CD8-positive, alpha-beta memory T cell (primary cell): ENCODE measurements at regions not wholly inside any gene's neighbourhood (a gene's known extent, or its start where the extent isn't known, plus 50 kb on each side); places are given as distances from the start of the nearest gene placed in this dataset.

ENCODE experiments used
- CTCF ChIA-PET: fragments of 350-600 bp; sonication (Branson Sonifier 250); formaldehyde crosslinking; loops from one replicate; lab custom pipeline; 2021; ENCODE audit warnings: antibody characterized with exemption; lab: Charles Lee
- POLR2A ChIA-PET: fragments of 350-600 bp; sonication (Branson Sonifier 250); formaldehyde crosslinking; loops from one replicate; lab custom pipeline; 2021; ENCODE audit warnings: antibody characterized with exemption; lab: Charles Lee
- DNase-seq, 5 donors: peaks; one replicate each; pipeline versions ENCODE4 v3.0.0 to v3.0.0-alpha.2; 2020 to 2022; ENCODE audit warnings: mixed read lengths in 1 of 5
- H3K27ac ChIP-seq: one replicate; pipeline ENCODE4 v1.7.0; 2013; ENCODE audit warnings: low read depth, mild to moderate bottlenecking, low read length, moderate library complexity
- H3K27me3 ChIP-seq: 2 replicates; pipeline ENCODE4 v1.7.0; 2013; ENCODE audit warnings: low read length, mild to moderate bottlenecking; ENCODE audit not compliant: insufficient read depth, poor library complexity, severe bottlenecking
- H3K36me3 ChIP-seq: 2 replicates; pipeline ENCODE4 v1.7.0; 2013; ENCODE audit warnings: mild to moderate bottlenecking, low read length, moderate library complexity; ENCODE audit not compliant: insufficient read depth
- H3K4me1 ChIP-seq: 2 replicates; pipeline ENCODE4 v1.7.0; 2013; ENCODE audit warnings: mild to moderate bottlenecking, low read length, moderate library complexity; ENCODE audit not compliant: insufficient read depth
- H3K4me3 ChIP-seq: 2 replicates; pipeline ENCODE4 v1.7.0; 2013; ENCODE audit warnings: mild to moderate bottlenecking, low read length
- H3K9me3 ChIP-seq: 2 replicates; pipeline ENCODE4 v1.7.0; 2013; ENCODE audit warnings: mild to moderate bottlenecking, low read length
- H3K27ac Mint-ChIP-seq, 8 donors: one replicate each; pipeline ENCODE4 v1.8.0; 2020 to 2021; ENCODE audit warnings: mixed read lengths in 8 of 8, mild to moderate bottlenecking in 6 of 8, inconsistent platforms in 3 of 8, moderate library complexity in 3 of 8
- H3K27me3 Mint-ChIP-seq, 2 donors: one replicate each; pipeline ENCODE4 v1.8.0; 2020 to 2021; ENCODE audit warnings: mixed read lengths in 2 of 2, mild to moderate bottlenecking in 1 of 2, moderate library complexity in 1 of 2
- H3K36me3 Mint-ChIP-seq, 3 donors: one replicate each; pipeline ENCODE4 v1.8.0; 2020 to 2021; ENCODE audit warnings: mixed read lengths in 3 of 3, inconsistent platforms in 1 of 3, mild to moderate bottlenecking in 1 of 3
- H3K4me1 Mint-ChIP-seq, 3 donors: one replicate each; pipeline ENCODE4 v1.8.0; 2020 to 2021; ENCODE audit warnings: mixed read lengths in 3 of 3, inconsistent platforms in 1 of 3, mild to moderate bottlenecking in 1 of 3
- H3K4me3 Mint-ChIP-seq, 7 donors: one replicate each; pipeline ENCODE4 v1.8.0; 2020 to 2021; ENCODE audit warnings: mixed read lengths in 7 of 7, mild to moderate bottlenecking in 6 of 7, moderate library complexity in 4 of 7, inconsistent platforms in 2 of 7
- H3K9me3 Mint-ChIP-seq, 5 donors: one replicate each; pipeline ENCODE4 v1.8.0; 2020 to 2022; ENCODE audit warnings: mixed read lengths in 5 of 5, mild to moderate bottlenecking in 3 of 5, moderate library complexity in 2 of 5, inconsistent platforms in 1 of 5

- Histone ChIP-seq H3K4me1 (no peaks in the 10 kb centered on the region), H3K27me3 (no peaks in the 10 kb centered on the region), H3K4me3 (no peak overlapping the region), H3K36me3 (no peaks in the 10 kb centered on the region), H3K27ac (no peak overlapping the region), H3K9me3 (no peaks in the 10 kb centered on the region)
- no peaks in the 10 kb centered on the region for H3K4me1 Mint-ChIP-seq
- H3K27ac Mint-ChIP-seq: no peak overlapping the region
- ChIA-PET CTCF (no interaction called here), POLR2A (no interaction called here)
- peaks cover 3 to 5% of the 10 kb centered on the region in 2 donors for H3K27me3 Mint-ChIP-seq
- H3K9me3 Mint-ChIP-seq: peaks cover 0 to 2% (median 0%) of the 10 kb centered on the region in 5 donors
- no peaks in the 10 kb centered on the region for H3K36me3 Mint-ChIP-seq
- DNase-seq: no peak
- no peak overlapping the region for H3K4me3 Mint-ChIP-seq
Observed at GRCh38 chr15:96121086-96121920, 209.2 kb upstream of the NR2F2 start.

- Histone ChIP-seq H3K36me3 (no peaks in the 10 kb centered on the region), H3K27ac (no peak overlapping the region), H3K27me3 (no peaks in the 10 kb centered on the region), H3K4me3 (no peak overlapping the region), H3K4me1 (no peaks in the 10 kb centered on the region), H3K9me3 (no peaks in the 10 kb centered on the region)
- no peaks in the 10 kb centered on the region for H3K4me1 Mint-ChIP-seq
- H3K36me3 Mint-ChIP-seq: no peaks in the 10 kb centered on the region
- H3K4me3 Mint-ChIP-seq: no peak overlapping the region
- POLR2A ChIA-PET: no interaction called here
- H3K9me3 Mint-ChIP-seq: peaks cover 0 to 2% (median 0%) of the 10 kb centered on the region in 5 donors
- CTCF ChIA-PET: no interaction called here
- DNase-seq: no peak
- H3K27ac Mint-ChIP-seq: no peak overlapping the region
- H3K27me3 Mint-ChIP-seq: peaks cover 3 to 16% of the 10 kb centered on the region in 2 donors
Observed at GRCh38 chr15:96122077-96123027, 208.1 kb upstream of the NR2F2 start.

GRCh38 chr15:96123028-96123400 is 207.5 kb upstream of the NR2F2 start:
- peaks cover 5 to 19% of the 10 kb centered on the region in 2 donors for H3K27me3 Mint-ChIP-seq
- H3K4me1 Mint-ChIP-seq: no peaks in the 10 kb centered on the region
- H3K9me3 Mint-ChIP-seq: peaks cover 0 to 2% (median 0%) of the 10 kb centered on the region in 5 donors
- H3K4me3 Mint-ChIP-seq: no peak overlapping the region
- no peak overlapping the region for H3K27ac Mint-ChIP-seq
- Histone ChIP-seq H3K4me3 (no peak overlapping the region), H3K4me1 (no peaks in the 10 kb centered on the region), H3K36me3 (no peaks in the 10 kb centered on the region), H3K27ac (no peak overlapping the region), H3K9me3 (no peaks in the 10 kb centered on the region), H3K27me3 (no peaks in the 10 kb centered on the region)
- no peak for DNase-seq
- ChIA-PET POLR2A (no interaction called here), CTCF (no interaction called here)
- no peaks in the 10 kb centered on the region for H3K36me3 Mint-ChIP-seq

- H3K27me3 Mint-ChIP-seq: peaks cover 6 to 21% of the 10 kb centered on the region in 2 donors
- Histone ChIP-seq H3K27me3 (no peaks in the 10 kb centered on the region), H3K9me3 (no peaks in the 10 kb centered on the region), H3K36me3 (no peaks in the 10 kb centered on the region), H3K4me1 (no peaks in the 10 kb centered on the region), H3K27ac (no peak overlapping the region), H3K4me3 (no peak overlapping the region)
- H3K27ac Mint-ChIP-seq: no peak overlapping the region
- no peaks in the 10 kb centered on the region for H3K36me3 Mint-ChIP-seq
- peaks cover 0 to 2% (median 0%) of the 10 kb centered on the region in 5 donors for H3K9me3 Mint-ChIP-seq
- no peaks in the 10 kb centered on the region for H3K4me1 Mint-ChIP-seq
- ChIA-PET POLR2A (no interaction called here), CTCF (no interaction called here)
- no peak for DNase-seq
- H3K4me3 Mint-ChIP-seq: no peak overlapping the region
Observed at GRCh38 chr15:96123630-96124187, 206.8 kb upstream of the NR2F2 start.

- ChIA-PET CTCF (no interaction called here), POLR2A (no interaction called here)
- H3K27me3 Mint-ChIP-seq: peaks cover 6 to 21% of the 10 kb centered on the region in 2 donors
- Histone ChIP-seq H3K9me3 (no peaks in the 10 kb centered on the region), H3K27ac (no peak overlapping the region), H3K27me3 (no peaks in the 10 kb centered on the region), H3K36me3 (no peaks in the 10 kb centered on the region), H3K4me3 (no peak overlapping the region), H3K4me1 (no peaks in the 10 kb centered on the region)
- H3K27ac Mint-ChIP-seq: peak overlapping the region in 1 of 8 donors; percentile 40
- peaks cover 0 to 2% (median 0%) of the 10 kb centered on the region in 5 donors for H3K9me3 Mint-ChIP-seq
- no peak for DNase-seq
- no peaks in the 10 kb centered on the region for H3K4me1 Mint-ChIP-seq
- H3K36me3 Mint-ChIP-seq: no peaks in the 10 kb centered on the region
- H3K4me3 Mint-ChIP-seq: no peak overlapping the region
Observed at GRCh38 chr15:96124436-96124835, 206.1 kb upstream of the NR2F2 start.

- H3K4me3 ChIP-seq: no peak overlapping the region
- H3K9me3 Mint-ChIP-seq: peaks cover 0 to 2% (median 0%) of the 10 kb centered on the region in 5 donors
- H3K27ac Mint-ChIP-seq: no peak overlapping the region
- no peak overlapping the region for H3K4me3 Mint-ChIP-seq
- no peaks in the 10 kb centered on the region for H3K4me1 Mint-ChIP-seq
- H3K27ac ChIP-seq: no peak overlapping the region
- H3K36me3 Mint-ChIP-seq: no peaks in the 10 kb centered on the region
- POLR2A ChIA-PET: no interaction called here
- H3K4me1 ChIP-seq: no peaks in the 10 kb centered on the region
- no peak for DNase-seq
- CTCF ChIA-PET: no interaction called here
- peaks cover 6 to 21% of the 10 kb centered on the region in 2 donors for H3K27me3 Mint-ChIP-seq
- H3K27me3 ChIP-seq: no peaks in the 10 kb centered on the region
- H3K36me3 ChIP-seq: no peaks in the 10 kb centered on the region
- H3K9me3 ChIP-seq: no peaks in the 10 kb centered on the region
Observed at GRCh38 chr15:96125721-96126415, 204.6 kb upstream of the NR2F2 start.

GRCh38 chr15:96126859-96127258 is 203.6 kb upstream of the NR2F2 start:
- Mint-ChIP-seq H3K27me3 (peaks cover 6 to 21% of the 10 kb centered on the region in 2 donors), H3K27ac (no peak overlapping the region), H3K9me3 (peaks cover 0 to 2% (median 0%) of the 10 kb centered on the region in 5 donors), H3K36me3 (no peaks in the 10 kb centered on the region), H3K4me1 (no peaks in the 10 kb centered on the region), H3K4me3 (no peak overlapping the region)
- CTCF ChIA-PET: no interaction called here
- no peaks in the 10 kb centered on the region for H3K9me3 ChIP-seq
- H3K27ac ChIP-seq: no peak overlapping the region
- H3K27me3 ChIP-seq: no peaks in the 10 kb centered on the region
- H3K4me3 ChIP-seq: no peak overlapping the region
- no peak for DNase-seq
- no peaks in the 10 kb centered on the region for H3K36me3 ChIP-seq
- POLR2A ChIA-PET: no interaction called here
- H3K4me1 ChIP-seq: no peaks in the 10 kb centered on the region
